SK-N-MC (cell line): ENCODE measurements at regions not wholly inside any gene's neighbourhood (a gene's known extent, or its start where the extent isn't known, plus 50 kb on each side); places are given as distances from the start of the nearest gene placed in this dataset.

Source experiments
- DNase-seq: peaks from one replicate; pipeline ENCODE4 v3.0.0-alpha.2; 2011; ENCODE audit warnings: low read depth, low spot score
- H3K27ac ChIP-seq: fragments of 200-600 bp; sonication (generic); 2 replicates; pipeline ENCODE4 v1.5.1; 2016; ENCODE audit warnings: mixed run types
- H3K36me3 ChIP-seq: fragments of 200-600 bp; sonication (generic); 2 replicates; pipeline ENCODE4 v1.6.1; 2017; ENCODE audit warnings: antibody characterized with exemption, low read length, mixed read lengths; ENCODE audit not compliant: insufficient read depth
- H3K4me3 ChIP-seq: fragments of 200-600 bp; sonication (generic); 2 replicates; pipeline ENCODE4 v1.5.1; 2016
- H3K9ac ChIP-seq: fragments of 200-600 bp; sonication (generic); 2 replicates; pipeline ENCODE4 v1.8.0; 2017; ENCODE audit warnings: mixed run types, mixed read lengths; ENCODE audit not compliant: insufficient read length
- H3K9me3 ChIP-seq: fragments of 200-600 bp; sonication (generic); 2 replicates; pipeline ENCODE4 v1.6.1; 2017; ENCODE audit warnings: low read depth, mild to moderate bottlenecking, antibody characterized with exemption, low read length, moderate library complexity, mixed read lengths
- EZH2 ChIP-seq: fragments of 200-600 bp; sonication (generic); IDR thresholded peaks from one replicate; pipeline ENCODE4 v1.6.1; 2017; ENCODE audit warnings: antibody characterized with exemption
- FOXP2 ChIP-seq: optimal IDR thresholded peaks from 2 replicates; pipeline ENCODE3; 2011; ENCODE audit warnings: mild to moderate bottlenecking, moderate library complexity; ENCODE audit not compliant: insufficient read depth; ENCODE audit errors: extremely low read length, control extremely low read depth
- POLR2AphosphoS5 ChIP-seq: IDR thresholded peaks from 2 replicates; pipeline ENCODE4 v1.6.1; 2012; ENCODE audit warnings: mild to moderate bottlenecking, low read depth, low read length, borderline replicate concordance

- Histone ChIP-seq H3K4me3 (no peak overlapping the region), H3K9ac (no peak overlapping the region), H3K9me3 (no peaks in the 10 kb centered on the region), H3K36me3 (no peaks in the 10 kb centered on the region), H3K27ac (no peak overlapping the region)
- no peak for DNase-seq
- no peak for TF ChIP-seq FOXP2
- no peak for TF ChIP-seq POLR2AphosphoS5
Observed at GRCh38 chr10:9596368-9596920, 1421.2 kb upstream of the CELF2 start.

GRCh38 chr10:9602998-9603397 is 1414.7 kb upstream of the CELF2 start:
- no peaks in the 10 kb centered on the region for H3K36me3 ChIP-seq
- H3K27ac ChIP-seq, result no peak overlapping the region
- TF ChIP-seq FOXP2, result no peak
- no peak for TF ChIP-seq POLR2AphosphoS5
- TF ChIP-seq EZH2, result no peak
- no peak overlapping the region for H3K4me3 ChIP-seq
- no peak for DNase-seq
- H3K9me3 ChIP-seq, result no peaks in the 10 kb centered on the region
- H3K9ac ChIP-seq, result no peak overlapping the region

- Histone ChIP-seq H3K36me3 (no peaks in the 10 kb centered on the region), H3K4me3 (no peak overlapping the region), H3K27ac (no peak overlapping the region), H3K9ac (no peak overlapping the region), H3K9me3 (no peaks in the 10 kb centered on the region)
- no peak for DNase-seq
- TF ChIP-seq POLR2AphosphoS5 (no peak), FOXP2 (no peak), EZH2 (no peak)
Observed at GRCh38 chr10:9603972-9604371, 1413.7 kb upstream of the CELF2 start.

- Histone ChIP-seq H3K4me3 (no peak overlapping the region), H3K9me3 (no peaks in the 10 kb centered on the region), H3K36me3 (no peaks in the 10 kb centered on the region), H3K27ac (no peak overlapping the region), H3K9ac (no peak overlapping the region)
- DNase-seq, result no peak
- TF ChIP-seq POLR2AphosphoS5, result no peak
- no peak for TF ChIP-seq EZH2
- TF ChIP-seq FOXP2, result no peak
Observed at GRCh38 chr10:9605231-9605630, 1412.4 kb upstream of the CELF2 start.

DNA sequence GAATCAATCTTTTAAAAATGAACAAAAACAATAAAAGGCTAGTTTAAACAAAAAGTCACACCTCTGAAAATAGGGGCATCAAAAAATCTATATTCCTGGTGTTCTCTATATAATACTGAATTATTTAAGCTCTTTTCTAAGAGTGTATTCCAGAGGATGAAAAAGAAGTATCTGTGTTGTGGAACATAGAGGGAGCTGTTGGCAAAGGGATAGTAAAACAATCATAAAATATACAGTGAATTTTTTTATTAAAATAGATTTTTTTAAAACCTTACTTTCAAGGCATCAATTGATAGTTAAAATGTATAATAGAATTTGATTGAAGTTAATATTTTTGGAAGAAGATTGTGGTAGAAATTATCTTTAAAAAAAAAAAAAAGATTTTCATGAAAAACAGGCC is 1409.1 kb upstream of the CELF2 start:
- Histone ChIP-seq H3K27ac (no peak overlapping the region), H3K4me3 (no peak overlapping the region), H3K36me3 (no peaks in the 10 kb centered on the region), H3K9me3 (no peaks in the 10 kb centered on the region), H3K9ac (no peak overlapping the region)
- no peak for DNase-seq
- no peak for TF ChIP-seq EZH2
- TF ChIP-seq FOXP2, result no peak
- TF ChIP-seq POLR2AphosphoS5, result no peak

- H3K36me3 ChIP-seq, result no peaks in the 10 kb centered on the region
- TF ChIP-seq EZH2, result no peak
- TF ChIP-seq POLR2AphosphoS5, result no peak
- TF ChIP-seq FOXP2, result no peak
- no peaks in the 10 kb centered on the region for H3K9me3 ChIP-seq
- no peak overlapping the region for H3K9ac ChIP-seq
- no peak overlapping the region for H3K4me3 ChIP-seq
- DNase-seq, result no peak
- H3K27ac ChIP-seq, result no peak overlapping the region
Observed at GRCh38 chr10:9613338-9614075, 1404.2 kb upstream of the CELF2 start.

GRCh38 chr10:9615189-9615588 is 1402.5 kb upstream of the CELF2 start:
- DNase-seq, result no peak
- no peak for TF ChIP-seq POLR2AphosphoS5
- no peak for TF ChIP-seq FOXP2
- no peak for TF ChIP-seq EZH2
- no peak overlapping the region for H3K27ac ChIP-seq

GRCh38 chr10:9621216-9621615 is 1396.5 kb upstream of the CELF2 start:
- Histone ChIP-seq H3K27ac (no peak overlapping the region), H3K4me3 (no peak overlapping the region), H3K36me3 (no peaks in the 10 kb centered on the region), H3K9me3 (no peaks in the 10 kb centered on the region), H3K9ac (no peak overlapping the region)
- no peak for DNase-seq
- TF ChIP-seq FOXP2 (no peak), POLR2AphosphoS5 (no peak), EZH2 (no peak)

More at GRCh38 chr10:9615189-9615588, 1402.5 kb upstream of the CELF2 start:
- Histone ChIP-seq H3K36me3 (no peaks in the 10 kb centered on the region), H3K4me3 (no peak overlapping the region), H3K9ac (no peak overlapping the region), H3K9me3 (no peaks in the 10 kb centered on the region)
